ENCODE measurements at regions not wholly inside any gene's neighbourhood (a gene's known extent, or its start where the extent isn't known, plus 50 kb on each side); places are given as distances from the start of the nearest gene placed in this dataset.

GRCh38 chr11:116504541-116505297 is 268.1 kb downstream of the BUD13 start:
- DNase-seq (ENCODE audit: low read depth): no peak
- H3K4me3 ChIP-seq (ENCODE audit: control insufficient read depth, low read depth, low read length): no peak overlapping the region
- no peak for TF ChIP-seq CTCF (IDR thresholded peaks at IDR 0.05; ENCODE audit: control insufficient read depth, insufficient read depth, low read depth, low read length, missing control alignments)

DNA sequence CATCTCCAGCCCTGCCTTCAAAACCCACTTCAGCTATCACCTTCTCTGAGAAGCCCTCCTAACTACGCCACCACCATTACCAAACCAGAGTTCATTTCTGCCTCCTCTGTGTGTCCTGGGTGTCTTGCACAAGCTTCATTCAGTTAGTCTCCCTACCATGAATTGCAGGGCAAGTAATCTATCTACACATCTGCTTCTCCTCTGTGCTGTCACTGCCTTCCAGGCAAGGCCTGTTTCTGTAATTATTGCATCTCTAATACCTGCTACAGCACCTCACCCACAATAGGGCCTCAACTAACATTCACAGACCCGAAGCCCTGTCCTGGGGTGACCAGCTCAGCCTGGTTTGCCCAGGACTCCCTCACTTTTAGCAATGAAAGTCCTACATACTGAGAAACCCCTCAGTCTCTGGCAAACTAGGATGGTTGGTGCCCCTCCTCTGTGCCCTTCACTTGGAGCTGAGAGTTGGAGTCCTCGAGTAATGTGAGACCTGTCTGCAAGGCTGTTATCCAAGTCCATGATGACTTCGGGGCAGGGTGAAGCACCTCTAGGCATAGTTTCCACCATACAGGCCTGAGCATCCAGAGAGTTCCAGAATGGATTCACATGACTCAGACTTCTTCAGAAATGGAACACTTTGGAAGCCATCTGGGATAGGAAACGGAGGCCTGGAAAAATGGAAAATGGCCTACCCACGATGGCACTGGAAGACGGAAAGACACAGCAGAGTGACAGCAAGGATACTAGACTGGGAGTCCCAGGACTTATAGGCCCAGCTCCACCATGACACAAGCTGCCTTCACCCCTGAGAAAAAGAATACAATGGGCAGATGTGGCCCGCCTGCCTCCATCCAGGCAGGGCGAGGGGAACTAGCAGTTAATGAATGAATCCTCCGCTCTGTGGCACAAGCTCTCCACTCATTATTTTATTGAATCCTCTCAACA is 269.3 kb downstream of the BUD13 start:
- TF ChIP-seq CTCF (IDR thresholded peaks at IDR 0.05; ENCODE audit: control insufficient read depth, insufficient read depth, low read depth, low read length, missing control alignments): no peak
- no peak for DNase-seq (ENCODE audit: low read depth)
- H3K4me3 ChIP-seq (ENCODE audit: control insufficient read depth, low read depth, low read length): no peak overlapping the region

DNA sequence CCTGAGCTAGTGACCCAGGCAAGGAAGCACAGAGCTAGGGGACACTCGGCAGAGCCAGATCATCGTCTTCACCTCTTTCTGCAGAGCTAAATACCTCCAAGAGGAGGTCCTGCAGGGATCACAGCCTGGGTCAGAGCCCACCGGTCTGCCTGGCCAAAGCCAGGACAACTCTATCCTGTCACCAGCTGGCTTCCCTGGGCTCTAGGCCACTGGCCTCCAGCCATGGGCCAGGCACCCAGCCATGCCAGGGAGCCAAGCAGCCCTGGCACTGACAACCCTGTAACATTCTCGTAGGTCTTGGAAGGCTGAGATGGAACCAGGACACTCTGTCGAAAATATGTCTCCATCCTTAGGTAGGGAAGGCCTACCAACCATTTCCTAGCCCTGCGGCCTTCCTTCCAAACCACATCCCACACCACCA is 270.1 kb downstream of the BUD13 start:
- no peak for TF ChIP-seq CTCF (IDR thresholded peaks at IDR 0.05; ENCODE audit: control insufficient read depth, insufficient read depth, low read depth, low read length, missing control alignments)
- H3K4me3 ChIP-seq (ENCODE audit: control insufficient read depth, low read depth, low read length): no peak overlapping the region
- DNase-seq (ENCODE audit: low read depth): no peak

DNA sequence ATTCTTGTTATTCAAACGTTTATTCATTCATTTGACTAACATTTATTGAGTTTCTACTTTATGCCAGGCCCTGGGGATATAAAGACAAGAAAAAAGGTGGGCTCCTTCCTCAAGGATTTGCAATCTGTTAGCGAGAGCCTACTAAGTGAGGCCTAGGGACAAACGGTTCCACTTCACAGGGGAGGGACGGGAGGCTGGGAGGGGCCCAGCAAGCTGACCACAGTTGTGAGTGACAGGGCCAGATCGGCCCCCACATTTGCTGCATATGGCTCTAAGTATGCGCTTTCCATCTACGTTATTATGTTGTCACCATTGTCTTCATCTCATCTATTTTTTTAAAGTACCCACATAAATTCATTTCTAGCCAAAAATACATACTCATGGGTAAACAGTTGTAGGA is 271.1 kb downstream of the BUD13 start:
- no peak overlapping the region for H3K4me3 ChIP-seq (ENCODE audit: control insufficient read depth, low read depth, low read length)
- TF ChIP-seq CTCF (IDR thresholded peaks at IDR 0.05; ENCODE audit: control insufficient read depth, insufficient read depth, low read depth, low read length, missing control alignments): no peak
- DNase-seq (ENCODE audit: low read depth): no peak

- TF ChIP-seq CTCF (IDR thresholded peaks at IDR 0.05; ENCODE audit: control insufficient read depth, insufficient read depth, low read depth, low read length, missing control alignments): no peak
- no peak for DNase-seq (ENCODE audit: low read depth)
- H3K4me3 ChIP-seq (ENCODE audit: control insufficient read depth, low read depth, low read length): no peak overlapping the region
These were observed 271.7 kb downstream of the BUD13 start for GRCh38 chr11:116500947-116501602.

All from AG09309 (cell line).